BE2C (cell line): ENCODE measurements at regions not wholly inside any gene's neighbourhood (a gene's known extent, or its start where the extent isn't known, plus 50 kb on each side); places are given as distances from the start of the nearest gene placed in this dataset.

ENCODE experiments used
- DNase-seq: peaks from one replicate; pipeline ENCODE4 v3.0.0-alpha.2; 2020
- H3K27me3 ChIP-seq: fragments of 250-450 bp; sonication (Bioruptor Pico); 2 replicates; pipeline ENCODE4 v1.5.1; 2020; ENCODE audit warnings: mild to moderate bottlenecking
- H3K36me3 ChIP-seq: fragments of 250-450 bp; sonication (Bioruptor Pico); 2 replicates; pipeline ENCODE4 v1.5.1; 2020; ENCODE audit warnings: mild to moderate bottlenecking
- H3K4me1 ChIP-seq: fragments of 250-450 bp; sonication (Bioruptor Pico); 2 replicates; pipeline ENCODE4 v1.5.1; 2020
- H3K4me3 ChIP-seq: 2 replicates; pipeline ENCODE4 v1.5.1; 2011; ENCODE audit warnings: low read depth, low read length
- H3K9me3 ChIP-seq: fragments of 250-450 bp; sonication (Bioruptor Pico); 2 replicates; pipeline ENCODE4 v1.5.1; 2020
- CTCF ChIP-seq: IDR thresholded peaks from 2 replicates; pipeline ENCODE4 v1.5.1; 2012; ENCODE audit warnings: mild to moderate bottlenecking, low read depth, low read length

- H3K27me3 ChIP-seq = no peaks in the 10 kb centered on the region
- no peaks in the 10 kb centered on the region for H3K36me3 ChIP-seq
- H3K9me3 ChIP-seq = no peaks in the 10 kb centered on the region
- TF ChIP-seq CTCF = no peak
- DNase-seq = no peak
- no peaks in the 10 kb centered on the region for H3K4me1 ChIP-seq
- no peak overlapping the region for H3K4me3 ChIP-seq
Observed at GRCh38 chr16:80463751-80464495, 76.9 kb upstream of the DYNLRB2 start.

GRCh38 chr16:80463326-80463725 is 77.5 kb upstream of the DYNLRB2 start:
- Histone ChIP-seq H3K9me3 (no peaks in the 10 kb centered on the region), H3K27me3 (no peaks in the 10 kb centered on the region), H3K4me3 (no peak overlapping the region), H3K36me3 (no peaks in the 10 kb centered on the region), H3K4me1 (no peaks in the 10 kb centered on the region)
- no peak for DNase-seq
- no peak for TF ChIP-seq CTCF

- H3K36me3 ChIP-seq = no peaks in the 10 kb centered on the region
- no peak for DNase-seq
- no peaks in the 10 kb centered on the region for H3K27me3 ChIP-seq
- no peak overlapping the region for H3K4me3 ChIP-seq
- H3K4me1 ChIP-seq = no peaks in the 10 kb centered on the region
- no peak for TF ChIP-seq CTCF
- H3K9me3 ChIP-seq = no peaks in the 10 kb centered on the region
Observed at GRCh38 chr16:80462917-80463316, 77.9 kb upstream of the DYNLRB2 start.

GRCh38 chr16:80460988-80461387 is 79.8 kb upstream of the DYNLRB2 start:
- Histone ChIP-seq H3K36me3 (no peaks in the 10 kb centered on the region), H3K4me3 (no peak overlapping the region), H3K27me3 (no peaks in the 10 kb centered on the region), H3K9me3 (no peaks in the 10 kb centered on the region), H3K4me1 (no peaks in the 10 kb centered on the region)
- no peak for DNase-seq
- no peak for TF ChIP-seq CTCF

GRCh38 chr16:80459966-80460365 is 80.8 kb upstream of the DYNLRB2 start:
- DNase-seq = no peak
- Histone ChIP-seq H3K36me3 (no peaks in the 10 kb centered on the region), H3K4me3 (no peak overlapping the region), H3K9me3 (no peaks in the 10 kb centered on the region), H3K4me1 (no peaks in the 10 kb centered on the region), H3K27me3 (no peaks in the 10 kb centered on the region)
- TF ChIP-seq CTCF = no peak

- H3K27me3 ChIP-seq = no peaks in the 10 kb centered on the region
- H3K4me1 ChIP-seq = no peaks in the 10 kb centered on the region
- no peaks in the 10 kb centered on the region for H3K36me3 ChIP-seq
- DNase-seq = no peak
- H3K9me3 ChIP-seq = no peaks in the 10 kb centered on the region
- H3K4me3 ChIP-seq = no peak overlapping the region
- no peak for TF ChIP-seq CTCF
Observed at GRCh38 chr16:80459331-80459777, 81.4 kb upstream of the DYNLRB2 start.
